ENCODE measurements at regions not wholly inside any gene's neighbourhood (a gene's known extent, or its start where the extent isn't known, plus 50 kb on each side); places are given as distances from the start of the nearest gene placed in this dataset.
"Not testable (repeated sequence)": the region's sequence is repeated elsewhere in the genome, so short reads cannot be mapped to it uniquely, and the experiment has no call there.

DNA sequence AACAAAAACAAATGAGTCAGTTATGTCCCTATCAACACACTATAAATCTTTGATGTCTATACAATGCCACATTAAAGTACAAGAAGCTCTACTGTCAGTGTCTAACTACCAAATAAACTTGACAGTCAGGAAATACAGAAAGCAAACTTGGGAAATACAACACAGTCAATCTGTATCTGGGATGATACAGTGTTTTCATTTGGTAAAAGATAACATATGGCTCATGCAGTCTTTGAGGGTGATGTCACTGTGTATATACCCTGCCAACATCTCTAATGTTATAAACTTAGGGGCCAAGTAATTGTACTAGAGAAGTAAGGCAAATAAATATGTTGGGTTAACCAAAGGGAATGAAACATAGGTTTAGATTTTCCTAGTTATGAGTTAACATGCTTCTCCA, 552.5 kb upstream of the ADAMTS5 start:
- H3K18ac ChIP-seq (ENCODE audit: low read depth in 1 of 2, low read length in 2 of 2), result no peak overlapping the region
- no peak overlapping the region for H2BK120ac ChIP-seq (ENCODE audit: low read depth, low read length)
- no peak overlapping the region for H3K4me2 ChIP-seq (ENCODE audit: low read length, poor library complexity, severe bottlenecking)
- H2BK15ac ChIP-seq (ENCODE audit: low read depth, poor library complexity, severe bottlenecking), result no peak overlapping the region
- H3K4ac ChIP-seq (ENCODE audit: low read depth in 1 of 2, low read length in 2 of 2), result no peak overlapping the region
- no peak overlapping the region for H2BK12ac ChIP-seq (ENCODE audit: low read length in 2 of 2)
- H2BK5ac ChIP-seq (ENCODE audit: low read depth, low read length, poor library complexity, severe bottlenecking), result no peak overlapping the region
- H3K9ac ChIP-seq (ENCODE audit: low read length), result peak overlapping the region; percentile 20
- H3K27ac ChIP-seq (ENCODE audit: low read length, poor library complexity, severe bottlenecking), result peak overlapping the region; percentile 30
- peak; percentile 92 for DNase-seq
- H3K4me1 ChIP-seq (ENCODE audit: control insufficient read depth, insufficient read depth, low read depth, low read length), result no peaks in the 10 kb centered on the region
- no peak overlapping the region for H3K4me3 ChIP-seq (ENCODE audit: insufficient read depth in 1 of 2, low read depth in 1 of 2, low read length in 2 of 2)
- H4K91ac ChIP-seq (ENCODE audit: low read length), result no peak overlapping the region
- H3K79me1 ChIP-seq (replicated peaks; ENCODE audit: low read length, poor library complexity, severe bottlenecking), result no peaks in the 10 kb centered on the region
- no peak overlapping the region for H3K14ac ChIP-seq (ENCODE audit: low read length in 2 of 2)
- H3K27me3 ChIP-seq (ENCODE audit: control insufficient read depth in 1 of 2, insufficient read depth in 1 of 2, low read length in 2 of 2), result no peaks in the 10 kb centered on the region
- H3K23ac ChIP-seq (ENCODE audit: low read length in 2 of 2), result no peak overlapping the region
- H3K36me3 ChIP-seq (ENCODE audit: control insufficient read depth in 1 of 2, insufficient read depth in 2 of 2, low read depth in 1 of 2, low read length in 2 of 2), result no peaks in the 10 kb centered on the region
- no peak overlapping the region for H2AK5ac ChIP-seq (ENCODE audit: low read length, severe bottlenecking)
- peaks cover 16% of the 10 kb centered on the region for H3K9me3 ChIP-seq (ENCODE audit: control insufficient read depth, low read length)
- no peak overlapping the region for H4K8ac ChIP-seq (ENCODE audit: low read length)
- no peak overlapping the region for H2AFZ ChIP-seq (ENCODE audit: low read depth, low read length)

DNA sequence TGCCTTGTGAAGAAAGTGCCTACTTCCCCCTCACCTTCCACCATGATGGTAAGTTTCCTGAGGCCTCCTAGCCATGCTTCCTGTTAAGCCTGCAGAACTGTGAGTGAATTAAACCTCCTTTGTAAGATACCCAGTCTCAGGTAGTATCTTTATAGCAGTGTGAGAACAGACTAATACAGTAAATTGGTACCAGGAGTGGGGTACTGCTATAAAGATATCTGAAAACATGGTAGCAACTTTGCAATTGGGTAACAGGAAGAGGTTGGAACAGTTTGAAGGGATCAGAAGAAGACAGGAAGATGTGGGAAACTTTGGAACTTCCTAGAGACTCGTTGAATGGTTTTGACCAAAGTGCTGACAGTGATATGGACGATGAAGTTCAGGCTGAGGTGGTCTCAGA, 550.3 kb upstream of the ADAMTS5 start:
- H2BK15ac ChIP-seq (ENCODE audit: low read depth, poor library complexity, severe bottlenecking); H3K79me1 ChIP-seq (replicated peaks; ENCODE audit: low read length, poor library complexity, severe bottlenecking); H3K27ac ChIP-seq (ENCODE audit: low read length, poor library complexity, severe bottlenecking); H3K23ac ChIP-seq (ENCODE audit: low read length in 2 of 2); H3K27me3 ChIP-seq (ENCODE audit: control insufficient read depth in 1 of 2, insufficient read depth in 1 of 2, low read length in 2 of 2); H2BK120ac ChIP-seq (ENCODE audit: low read depth, low read length); H3K4ac ChIP-seq (ENCODE audit: low read depth in 1 of 2, low read length in 2 of 2); H4K91ac ChIP-seq (ENCODE audit: low read length); H3K4me1 ChIP-seq (ENCODE audit: control insufficient read depth, insufficient read depth, low read depth, low read length); H2BK5ac ChIP-seq (ENCODE audit: low read depth, low read length, poor library complexity, severe bottlenecking); H3K4me2 ChIP-seq (ENCODE audit: low read length, poor library complexity, severe bottlenecking); H3K4me3 ChIP-seq (ENCODE audit: insufficient read depth in 1 of 2, low read depth in 1 of 2, low read length in 2 of 2); H2AFZ ChIP-seq (ENCODE audit: low read depth, low read length); H3K18ac ChIP-seq (ENCODE audit: low read depth in 1 of 2, low read length in 2 of 2); H3K9ac ChIP-seq (ENCODE audit: low read length); DNase-seq; H2AK5ac ChIP-seq (ENCODE audit: low read length, severe bottlenecking); H3K36me3 ChIP-seq (ENCODE audit: control insufficient read depth in 1 of 2, insufficient read depth in 2 of 2, low read depth in 1 of 2, low read length in 2 of 2); H3K14ac ChIP-seq (ENCODE audit: low read length in 2 of 2); H2BK12ac ChIP-seq (ENCODE audit: low read length in 2 of 2); H4K8ac ChIP-seq (ENCODE audit: low read length): not testable (repeated sequence)
- H3K9me3 ChIP-seq (ENCODE audit: control insufficient read depth, low read length), result peaks cover 16% of the 10 kb centered on the region
- WGBS, result 81% methylated on average over 2 of the region's 2 CpGs

DNA sequence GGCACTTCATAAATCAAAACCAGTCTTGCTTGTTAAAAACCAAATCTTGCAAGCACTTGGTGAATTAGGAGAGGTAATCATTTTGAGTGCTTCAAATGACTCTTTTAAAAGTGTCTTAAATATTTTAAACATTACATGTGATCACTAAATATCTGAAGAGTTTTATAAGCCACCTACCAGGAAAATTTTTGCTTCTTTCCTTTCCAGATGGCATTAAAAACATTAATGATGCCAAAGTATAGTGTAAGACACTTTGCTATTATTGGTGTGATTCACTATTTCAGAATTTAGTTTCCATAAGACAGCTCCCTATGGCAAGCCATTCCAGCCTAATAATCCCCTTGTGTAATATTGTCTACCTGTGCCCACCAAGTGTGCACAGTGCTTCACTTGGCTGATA, 548.8 kb upstream of the ADAMTS5 start:
- H3K27me3 ChIP-seq (ENCODE audit: control insufficient read depth in 1 of 2, insufficient read depth in 1 of 2, low read length in 2 of 2), result no peaks in the 10 kb centered on the region
- no peak overlapping the region for H2BK12ac ChIP-seq (ENCODE audit: low read length in 2 of 2)
- no peak overlapping the region for H3K23ac ChIP-seq (ENCODE audit: low read length in 2 of 2)
- H2BK5ac ChIP-seq (ENCODE audit: low read depth, low read length, poor library complexity, severe bottlenecking), result no peak overlapping the region
- H2AFZ ChIP-seq (ENCODE audit: low read depth, low read length), result no peak overlapping the region
- H3K4me1 ChIP-seq (ENCODE audit: control insufficient read depth, insufficient read depth, low read depth, low read length), result no peaks in the 10 kb centered on the region
- no peak overlapping the region for H4K8ac ChIP-seq (ENCODE audit: low read length)
- no peak overlapping the region for H4K91ac ChIP-seq (ENCODE audit: low read length)
- H3K79me1 ChIP-seq (replicated peaks; ENCODE audit: low read length, poor library complexity, severe bottlenecking), result no peaks in the 10 kb centered on the region
- no peak overlapping the region for H3K4ac ChIP-seq (ENCODE audit: low read depth in 1 of 2, low read length in 2 of 2)
- H3K18ac ChIP-seq (ENCODE audit: low read depth in 1 of 2, low read length in 2 of 2), result no peak overlapping the region
- H3K4me3 ChIP-seq (ENCODE audit: insufficient read depth in 1 of 2, low read depth in 1 of 2, low read length in 2 of 2), result no peak overlapping the region
- peak overlapping the region; percentile 20 for H2AK5ac ChIP-seq (ENCODE audit: low read length, severe bottlenecking)
- H3K36me3 ChIP-seq (ENCODE audit: control insufficient read depth in 1 of 2, insufficient read depth in 2 of 2, low read depth in 1 of 2, low read length in 2 of 2), result no peaks in the 10 kb centered on the region
- H3K27ac ChIP-seq (ENCODE audit: low read length, poor library complexity, severe bottlenecking), result peak overlapping the region; percentile 61
- H3K14ac ChIP-seq (ENCODE audit: low read length in 2 of 2), result no peak overlapping the region
- H3K4me2 ChIP-seq (ENCODE audit: low read length, poor library complexity, severe bottlenecking), result no peak overlapping the region
- peaks cover 16% of the 10 kb centered on the region for H3K9me3 ChIP-seq (ENCODE audit: control insufficient read depth, low read length)
- no peak overlapping the region for H2BK15ac ChIP-seq (ENCODE audit: low read depth, poor library complexity, severe bottlenecking)
- no peak overlapping the region for H3K9ac ChIP-seq (ENCODE audit: low read length)
- no peak for DNase-seq
- no peak overlapping the region for H2BK120ac ChIP-seq (ENCODE audit: low read depth, low read length)

- Histone ChIP-seq H3K4me3 (ENCODE audit: insufficient read depth in 1 of 2, low read depth in 1 of 2, low read length in 2 of 2) (no peak overlapping the region), H3K9ac (ENCODE audit: low read length) (no peak overlapping the region), H3K18ac (ENCODE audit: low read depth in 1 of 2, low read length in 2 of 2) (no peak overlapping the region), H4K8ac (ENCODE audit: low read length) (no peak overlapping the region), H2BK15ac (ENCODE audit: low read depth, poor library complexity, severe bottlenecking) (no peak overlapping the region), H4K91ac (ENCODE audit: low read length) (no peak overlapping the region), H3K14ac (ENCODE audit: low read length in 2 of 2) (no peak overlapping the region), H3K79me1 (replicated peaks; ENCODE audit: low read length, poor library complexity, severe bottlenecking) (no peaks in the 10 kb centered on the region), H3K4ac (ENCODE audit: low read depth in 1 of 2, low read length in 2 of 2) (no peak overlapping the region), H2AK5ac (ENCODE audit: low read length, severe bottlenecking) (no peak overlapping the region), H2BK120ac (ENCODE audit: low read depth, low read length) (no peak overlapping the region), H3K4me2 (ENCODE audit: low read length, poor library complexity, severe bottlenecking) (no peak overlapping the region), H3K9me3 (ENCODE audit: control insufficient read depth, low read length) (peaks cover 16% of the 10 kb centered on the region), H2BK5ac (ENCODE audit: low read depth, low read length, poor library complexity, severe bottlenecking) (no peak overlapping the region), H3K27me3 (ENCODE audit: control insufficient read depth in 1 of 2, insufficient read depth in 1 of 2, low read length in 2 of 2) (no peaks in the 10 kb centered on the region), H3K23ac (ENCODE audit: low read length in 2 of 2) (no peak overlapping the region), H3K27ac (ENCODE audit: low read length, poor library complexity, severe bottlenecking) (no peak overlapping the region), H2BK12ac (ENCODE audit: low read length in 2 of 2) (no peak overlapping the region), H2AFZ (ENCODE audit: low read depth, low read length) (no peak overlapping the region), H3K36me3 (ENCODE audit: control insufficient read depth in 1 of 2, insufficient read depth in 2 of 2, low read depth in 1 of 2, low read length in 2 of 2) (no peaks in the 10 kb centered on the region), H3K4me1 (ENCODE audit: control insufficient read depth, insufficient read depth, low read depth, low read length) (no peaks in the 10 kb centered on the region)
- no peak for DNase-seq
- WGBS, result 100% methylated on average over 1 of the region's 4 CpGs
Observed at GRCh38 chr21:27513825-27514224, 546.9 kb upstream of the ADAMTS5 start.
